ENCODE measurements at regions not wholly inside any gene's neighbourhood (a gene's known extent, or its start where the extent isn't known, plus 50 kb on each side); places are given as distances from the start of the nearest gene placed in this dataset.

- Histone ChIP-seq H3K27ac (no peak overlapping the region), H3K27me3 (no peaks in the 10 kb centered on the region), H3K4me3 (no peak overlapping the region), H3K36me3 (no peaks in the 10 kb centered on the region), H3K4me1 (no peaks in the 10 kb centered on the region), H3K9me3 (no peaks in the 10 kb centered on the region)
- no peak for DNase-seq (ENCODE audit: low spot score in 2 of 2)
- no peak for TF ChIP-seq CTCF (IDR thresholded peaks at IDR 0.05)
- intact Hi-C loops (cut with DNase I), result no loop called here
Measured at GRCh38 chr22:27554841-27555456, 246.6 kb downstream of the MN1 start.

GRCh38 chr22:27556371-27556770, 245.2 kb downstream of the MN1 start:
- Histone ChIP-seq H3K4me3 (no peak overlapping the region), H3K27ac (no peak overlapping the region), H3K9me3 (no peaks in the 10 kb centered on the region), H3K27me3 (no peaks in the 10 kb centered on the region), H3K36me3 (no peaks in the 10 kb centered on the region), H3K4me1 (no peaks in the 10 kb centered on the region)
- no peak for DNase-seq (ENCODE audit: low spot score in 2 of 2)
- intact Hi-C loops (cut with DNase I), result no loop called here
- no peak for TF ChIP-seq CTCF (IDR thresholded peaks at IDR 0.05)

- Histone ChIP-seq H3K4me1 (no peaks in the 10 kb centered on the region), H3K27me3 (no peaks in the 10 kb centered on the region), H3K4me3 (no peak overlapping the region), H3K36me3 (no peaks in the 10 kb centered on the region), H3K9me3 (no peaks in the 10 kb centered on the region), H3K27ac (no peak overlapping the region)
- TF ChIP-seq CTCF (IDR thresholded peaks at IDR 0.05), result no peak
- intact Hi-C loops (cut with DNase I), result no loop called here
- no peak for DNase-seq (ENCODE audit: low spot score in 2 of 2)
Measured at GRCh38 chr22:27557286-27558008, 244.1 kb downstream of the MN1 start.

GRCh38 chr22:27558658-27559371, 242.7 kb downstream of the MN1 start:
- no peak for DNase-seq (ENCODE audit: low spot score in 2 of 2)
- H3K27ac ChIP-seq, result no peak overlapping the region
- no peaks in the 10 kb centered on the region for H3K9me3 ChIP-seq
- no peaks in the 10 kb centered on the region for H3K27me3 ChIP-seq
- no peaks in the 10 kb centered on the region for H3K4me1 ChIP-seq
- no peaks in the 10 kb centered on the region for H3K36me3 ChIP-seq
- H3K4me3 ChIP-seq, result no peak overlapping the region
- no peak for TF ChIP-seq CTCF (IDR thresholded peaks at IDR 0.05)
- intact Hi-C loops (cut with DNase I), result no loop called here

- no peak for DNase-seq (ENCODE audit: low spot score in 2 of 2)
- Histone ChIP-seq H3K4me3 (no peak overlapping the region), H3K36me3 (no peaks in the 10 kb centered on the region), H3K4me1 (no peaks in the 10 kb centered on the region), H3K9me3 (no peaks in the 10 kb centered on the region), H3K27ac (no peak overlapping the region), H3K27me3 (no peaks in the 10 kb centered on the region)
- intact Hi-C loops (cut with DNase I), result no loop called here
- TF ChIP-seq CTCF (IDR thresholded peaks at IDR 0.05), result no peak
Measured at GRCh38 chr22:27560781-27561180, 240.8 kb downstream of the MN1 start.
